ENCODE measurements at regions not wholly inside any gene's neighbourhood (a gene's known extent, or its start where the extent isn't known, plus 50 kb on each side); places are given as distances from the start of the nearest gene placed in this dataset.

DNA sequence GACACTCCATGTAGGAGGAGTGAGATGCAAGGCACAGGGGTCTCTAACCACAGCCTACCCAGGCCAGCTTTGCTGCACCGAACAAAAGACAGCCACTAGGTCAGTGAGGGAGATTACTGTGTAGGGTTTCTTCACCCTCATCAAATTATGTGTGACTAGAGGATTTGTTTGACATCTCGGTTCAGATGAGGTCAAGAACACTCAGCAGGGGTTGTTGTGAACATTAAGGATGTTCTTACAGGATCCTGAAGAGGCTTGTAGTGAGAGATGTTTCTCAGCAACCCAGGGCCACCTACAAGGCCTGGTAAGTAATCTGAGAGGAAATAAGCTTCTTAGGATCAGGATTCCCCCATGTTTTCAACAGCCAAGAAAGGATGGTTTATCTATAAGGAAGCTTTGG lies 202.1 kb downstream of the NXPE2 start:
- in situ Hi-C loops (cut with HindIII; ENCODE audit: low pct_ligation_motif_present, low sequenced_read_pairs), result no loop called here
- Histone ChIP-seq H3K27ac (no peak overlapping the region), H3K36me3 (replicated peaks) (no peaks in the 10 kb centered on the region), H3K4me3 (ENCODE audit: low read depth, low read length) (no peak overlapping the region), H3K27me3 (replicated peaks) (no peaks in the 10 kb centered on the region)
- TF ChIP-seq, protein P1, sequence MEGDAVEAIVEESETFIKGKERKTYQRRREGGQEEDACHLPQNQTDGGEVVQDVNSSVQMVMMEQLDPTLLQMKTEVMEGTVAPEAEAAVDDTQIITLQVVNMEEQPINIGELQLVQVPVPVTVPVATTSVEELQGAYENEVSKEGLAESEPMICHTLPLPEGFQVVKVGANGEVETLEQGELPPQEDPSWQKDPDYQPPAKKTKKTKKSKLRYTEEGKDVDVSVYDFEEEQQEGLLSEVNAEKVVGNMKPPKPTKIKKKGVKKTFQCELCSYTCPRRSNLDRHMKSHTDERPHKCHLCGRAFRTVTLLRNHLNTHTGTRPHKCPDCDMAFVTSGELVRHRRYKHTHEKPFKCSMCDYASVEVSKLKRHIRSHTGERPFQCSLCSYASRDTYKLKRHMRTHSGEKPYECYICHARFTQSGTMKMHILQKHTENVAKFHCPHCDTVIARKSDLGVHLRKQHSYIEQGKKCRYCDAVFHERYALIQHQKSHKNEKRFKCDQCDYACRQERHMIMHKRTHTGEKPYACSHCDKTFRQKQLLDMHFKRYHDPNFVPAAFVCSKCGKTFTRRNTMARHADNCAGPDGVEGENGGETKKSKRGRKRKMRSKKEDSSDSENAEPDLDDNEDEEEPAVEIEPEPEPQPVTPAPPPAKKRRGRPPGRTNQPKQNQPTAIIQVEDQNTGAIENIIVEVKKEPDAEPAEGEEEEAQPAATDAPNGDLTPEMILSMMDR (IDR thresholded peaks at IDR 0.05; ENCODE audit: low read depth, low read length, missing control alignments), result no peak
- DNase-seq, result no peak

DNA sequence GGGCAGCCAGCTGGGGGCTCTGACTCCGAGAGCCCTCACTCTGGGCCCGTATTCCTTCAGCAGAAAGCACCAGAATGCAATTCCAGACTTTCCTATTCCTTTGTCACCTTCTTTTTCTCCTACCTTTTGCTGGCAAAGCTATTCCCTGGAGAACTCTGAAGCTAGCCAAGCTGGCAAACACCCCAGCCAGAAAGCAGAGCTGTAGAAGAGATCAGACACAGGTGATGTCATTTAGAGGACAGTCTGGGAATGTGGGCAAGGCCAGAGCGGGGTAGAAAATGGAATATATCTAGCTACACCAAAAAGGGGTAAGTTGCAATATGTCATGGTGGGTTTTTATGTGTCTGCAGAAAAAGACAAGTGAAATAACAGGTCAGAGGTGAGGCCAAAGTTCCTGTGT lies 205.1 kb downstream of the NXPE2 start:
- no peak for DNase-seq
- TF ChIP-seq, protein P1 (IDR thresholded peaks at IDR 0.05; ENCODE audit: low read depth, low read length, missing control alignments), result no peak
- Histone ChIP-seq H3K27me3 (replicated peaks) (no peaks in the 10 kb centered on the region), H3K27ac (no peak overlapping the region), H3K36me3 (replicated peaks) (no peaks in the 10 kb centered on the region), H3K4me3 (ENCODE audit: low read depth, low read length) (no peak overlapping the region)
- in situ Hi-C loops (cut with HindIII; ENCODE audit: low pct_ligation_motif_present, low sequenced_read_pairs), result no loop called here

DNA sequence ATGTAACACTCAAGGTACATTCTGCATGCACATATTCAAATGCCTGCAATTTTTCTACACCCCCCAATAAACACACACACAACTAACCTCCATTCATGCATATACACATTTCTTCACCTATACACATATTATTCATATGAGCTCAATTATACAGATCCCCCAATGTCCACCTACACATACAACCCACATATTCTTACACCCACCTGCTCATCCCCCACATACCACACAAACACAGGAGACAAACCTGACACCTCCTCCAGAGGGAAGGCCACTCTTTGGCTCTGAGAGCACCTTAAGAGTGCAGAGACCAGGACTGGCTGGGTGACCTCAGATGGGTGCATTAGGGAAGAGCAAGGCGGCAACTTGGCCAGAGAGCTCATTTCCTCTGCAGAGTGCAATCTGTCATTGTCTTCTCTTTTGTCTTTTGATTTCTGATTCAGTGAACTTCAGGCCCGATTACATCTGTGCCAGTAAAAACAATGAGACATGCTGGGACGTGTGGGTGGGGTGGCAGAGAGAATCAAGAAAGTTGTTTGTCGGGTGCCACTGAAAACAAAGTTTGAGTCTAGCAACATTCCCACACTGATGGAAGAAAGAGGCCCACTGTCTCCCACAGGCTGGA lies 208.4 kb downstream of the NXPE2 start:
- H3K27ac ChIP-seq, result no peak overlapping the region
- no peaks in the 10 kb centered on the region for H3K36me3 ChIP-seq (replicated peaks)
- no peaks in the 10 kb centered on the region for H3K27me3 ChIP-seq (replicated peaks)
- in situ Hi-C loops (cut with HindIII; ENCODE audit: low pct_ligation_motif_present, low sequenced_read_pairs), result no loop called here
- H3K4me3 ChIP-seq (ENCODE audit: low read depth, low read length), result no peak overlapping the region
- TF ChIP-seq, protein P1 (IDR thresholded peaks at IDR 0.05; ENCODE audit: low read depth, low read length, missing control alignments), result no peak
- no peak for DNase-seq

DNA sequence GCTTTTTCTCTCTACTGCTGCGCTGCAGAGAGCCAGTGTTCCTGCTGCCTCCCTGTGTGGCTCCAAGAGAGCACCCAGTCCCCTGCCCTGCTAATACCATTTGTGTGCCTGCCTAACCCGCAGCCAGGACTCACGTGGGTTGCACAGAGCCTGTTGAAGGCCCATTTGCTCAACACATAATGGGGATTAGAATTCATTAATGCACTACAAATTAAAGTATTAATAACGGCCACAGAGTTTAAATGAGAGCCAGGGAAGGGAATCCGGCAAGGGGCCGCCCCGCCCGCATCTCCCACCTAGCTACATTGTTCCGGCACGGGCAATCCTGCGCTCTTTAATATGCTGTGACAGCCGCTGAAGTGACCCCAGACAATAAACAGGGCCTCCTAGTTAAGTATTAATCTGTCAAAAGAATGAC lies 211.3 kb downstream of the NXPE2 start:
- no peak overlapping the region for H3K27ac ChIP-seq
- TF ChIP-seq, protein P1 (IDR thresholded peaks at IDR 0.05; ENCODE audit: low read depth, low read length, missing control alignments), result no peak
- DNase-seq, result no peak
- no peaks in the 10 kb centered on the region for H3K27me3 ChIP-seq (replicated peaks)
- in situ Hi-C loops (cut with HindIII; ENCODE audit: low pct_ligation_motif_present, low sequenced_read_pairs), result no loop called here
- H3K4me3 ChIP-seq (ENCODE audit: low read depth, low read length), result no peak overlapping the region
- no peaks in the 10 kb centered on the region for H3K36me3 ChIP-seq (replicated peaks)

GRCh38 chr11:114890038-114890437 lies 211.7 kb downstream of the NXPE2 start:
- H3K36me3 ChIP-seq (replicated peaks), result no peaks in the 10 kb centered on the region
- in situ Hi-C loops (cut with HindIII; ENCODE audit: low pct_ligation_motif_present, low sequenced_read_pairs), result no loop called here
- TF ChIP-seq, protein P1 (IDR thresholded peaks at IDR 0.05; ENCODE audit: low read depth, low read length, missing control alignments), result no peak
- no peak overlapping the region for H3K27ac ChIP-seq
- no peak for DNase-seq
- no peak overlapping the region for H3K4me3 ChIP-seq (ENCODE audit: low read depth, low read length)
- no peaks in the 10 kb centered on the region for H3K27me3 ChIP-seq (replicated peaks)

GRCh38 chr11:114891911-114892310 lies 213.6 kb downstream of the NXPE2 start:
- Histone ChIP-seq H3K27ac (no peak overlapping the region), H3K4me3 (ENCODE audit: low read depth, low read length) (no peak overlapping the region), H3K27me3 (replicated peaks) (no peaks in the 10 kb centered on the region), H3K36me3 (replicated peaks) (no peaks in the 10 kb centered on the region)
- DNase-seq, result no peak
- TF ChIP-seq, protein P1 (IDR thresholded peaks at IDR 0.05; ENCODE audit: low read depth, low read length, missing control alignments), result no peak
- in situ Hi-C loops (cut with HindIII; ENCODE audit: low pct_ligation_motif_present, low sequenced_read_pairs), result no loop called here

Measured in brain microvascular endothelial cell (primary cell).